ENCODE measurements at regions not wholly inside any gene's neighbourhood (a gene's known extent, or its start where the extent isn't known, plus 50 kb on each side); places are given as distances from the start of the nearest gene placed in this dataset.

GRCh38 chr14:25788252-25788651 lies 738.3 kb upstream of the STXBP6 start:
- no peak for TF ChIP-seq CTCF (IDR thresholded peaks at IDR 0.05 in 2 of 3, conservative IDR thresholded peaks at IDR 0.05 in 1 of 3; ENCODE audit: borderline replicate concordance in 1 of 3, insufficient read depth in 1 of 3, low read depth in 2 of 3, low read length in 2 of 3)
- TF ChIP-seq POLR2AphosphoS5 (IDR thresholded peaks at IDR 0.05; ENCODE audit: low read depth, low read length) = no peak
- TF ChIP-seq EZH2 (IDR thresholded peaks at IDR 0.05) = no peak
- no peak for TF ChIP-seq POLR2A (IDR thresholded peaks at IDR 0.05; ENCODE audit: borderline replicate concordance, extremely low read depth, insufficient read depth, insufficient read length)

Measured in HCT116 (cell line).